Mesothelial cell of epicardium (in vitro differentiated cells): ENCODE measurements at regions not wholly inside any gene's neighbourhood (a gene's known extent, or its start where the extent isn't known, plus 50 kb on each side); places are given as distances from the start of the nearest gene placed in this dataset.

ENCODE experiments used
- DNase-seq, 2 experiments: peaks; one replicate each; pipeline ENCODE4 v3.0.0; 2021; ENCODE audit warnings: low spot score in 2 of 2; ENCODE audit not compliant: unreplicated experiment in 2 of 2
- H3K27ac Mint-ChIP-seq: 2 replicates; pipeline ENCODE4 v1.8.0; 2021; ENCODE audit warnings: mixed read lengths
- H3K27me3 Mint-ChIP-seq: 2 replicates; pipeline ENCODE4 v1.8.0; 2021; ENCODE audit warnings: low read depth, mixed read lengths
- H3K36me3 Mint-ChIP-seq: 2 replicates; pipeline ENCODE4 v1.8.0; 2021; ENCODE audit warnings: mixed read lengths
- H3K4me1 Mint-ChIP-seq: 2 replicates; pipeline ENCODE4 v1.8.0; 2021; ENCODE audit warnings: mixed read lengths
- H3K4me3 Mint-ChIP-seq: 2 replicates; pipeline ENCODE4 v1.8.0; 2021; ENCODE audit warnings: mild to moderate bottlenecking, moderate library complexity, mixed read lengths
- H3K9me3 Mint-ChIP-seq: 2 replicates; pipeline ENCODE4 v1.8.0; 2021; ENCODE audit warnings: mixed read lengths
- CTCF ChIP-seq: fragments of 200-600 bp; sonication (generic); IDR thresholded peaks from one replicate; pipeline ENCODE4 v1.5.0; 2021; ENCODE audit warnings: antibody characterized with exemption; ENCODE audit not compliant: unreplicated experiment

GRCh38 chr11:82270870-82271269 lies 462.8 kb downstream of the FAM181B start:
- DNase-seq: no peak
- H3K4me1 Mint-ChIP-seq: no peaks in the 10 kb centered on the region
- H3K4me3 Mint-ChIP-seq: no peak overlapping the region
- no peak overlapping the region for H3K27ac Mint-ChIP-seq
- TF ChIP-seq CTCF: no peak
- peaks cover 12% of the 10 kb centered on the region for H3K27me3 Mint-ChIP-seq
- H3K9me3 Mint-ChIP-seq: no peaks in the 10 kb centered on the region
- H3K36me3 Mint-ChIP-seq: no peaks in the 10 kb centered on the region

- Mint-ChIP-seq H3K36me3 (no peaks in the 10 kb centered on the region), H3K4me3 (no peak overlapping the region), H3K4me1 (no peaks in the 10 kb centered on the region), H3K27me3 (peaks cover 12% of the 10 kb centered on the region), H3K9me3 (no peaks in the 10 kb centered on the region), H3K27ac (no peak overlapping the region)
- TF ChIP-seq CTCF: no peak
- DNase-seq: no peak
These were observed 465.0 kb downstream of the FAM181B start for GRCh38 chr11:82268627-82269026.

GRCh38 chr11:82267186-82267585 lies 466.5 kb downstream of the FAM181B start:
- no peak overlapping the region for H3K27ac Mint-ChIP-seq
- no peaks in the 10 kb centered on the region for H3K9me3 Mint-ChIP-seq
- no peak overlapping the region for H3K4me3 Mint-ChIP-seq
- no peaks in the 10 kb centered on the region for H3K36me3 Mint-ChIP-seq
- TF ChIP-seq CTCF: no peak
- no peaks in the 10 kb centered on the region for H3K4me1 Mint-ChIP-seq
- DNase-seq: no peak
- H3K27me3 Mint-ChIP-seq: peaks cover 12% of the 10 kb centered on the region

- TF ChIP-seq CTCF: no peak
- Mint-ChIP-seq H3K4me3 (no peak overlapping the region), H3K4me1 (no peaks in the 10 kb centered on the region), H3K27ac (no peak overlapping the region), H3K27me3 (no peaks in the 10 kb centered on the region), H3K36me3 (no peaks in the 10 kb centered on the region), H3K9me3 (no peaks in the 10 kb centered on the region)
- DNase-seq: no peak
These were observed 472.3 kb downstream of the FAM181B start for GRCh38 chr11:82261367-82261766.

GRCh38 chr11:82250047-82250446 lies 483.6 kb downstream of the FAM181B start:
- no peaks in the 10 kb centered on the region for H3K27me3 Mint-ChIP-seq
- no peaks in the 10 kb centered on the region for H3K9me3 Mint-ChIP-seq
- H3K27ac Mint-ChIP-seq: no peak overlapping the region
- DNase-seq: no peak
- H3K36me3 Mint-ChIP-seq: no peaks in the 10 kb centered on the region
- no peak overlapping the region for H3K4me3 Mint-ChIP-seq
- TF ChIP-seq CTCF: no peak
- H3K4me1 Mint-ChIP-seq: no peaks in the 10 kb centered on the region

- Mint-ChIP-seq H3K9me3 (peaks cover 4% of the 10 kb centered on the region), H3K27ac (no peak overlapping the region)
- no peak for TF ChIP-seq CTCF
These were observed 486.7 kb downstream of the FAM181B start for GRCh38 chr11:82246926-82247325.

More at GRCh38 chr11:82246926-82247325, 486.7 kb downstream of the FAM181B start:
- Mint-ChIP-seq H3K27me3 (no peaks in the 10 kb centered on the region), H3K36me3 (no peaks in the 10 kb centered on the region), H3K4me3 (no peak overlapping the region), H3K4me1 (no peaks in the 10 kb centered on the region)
- DNase-seq: no peak
